GM18861 (cell line): ENCODE measurements at regions not wholly inside any gene's neighbourhood (a gene's known extent, or its start where the extent isn't known, plus 50 kb on each side); places are given as distances from the start of the nearest gene placed in this dataset.
"Not testable (repeated sequence)": the region's sequence is repeated elsewhere in the genome, so short reads cannot be mapped to it uniquely, and the experiment has no call there.

Experiments used
- ATAC-seq: cut with Tn5 transposase; IDR thresholded peaks from one replicate; pipeline ENCODE4 v1.9.1; 2021; ENCODE audit not compliant: unreplicated experiment

DNA sequence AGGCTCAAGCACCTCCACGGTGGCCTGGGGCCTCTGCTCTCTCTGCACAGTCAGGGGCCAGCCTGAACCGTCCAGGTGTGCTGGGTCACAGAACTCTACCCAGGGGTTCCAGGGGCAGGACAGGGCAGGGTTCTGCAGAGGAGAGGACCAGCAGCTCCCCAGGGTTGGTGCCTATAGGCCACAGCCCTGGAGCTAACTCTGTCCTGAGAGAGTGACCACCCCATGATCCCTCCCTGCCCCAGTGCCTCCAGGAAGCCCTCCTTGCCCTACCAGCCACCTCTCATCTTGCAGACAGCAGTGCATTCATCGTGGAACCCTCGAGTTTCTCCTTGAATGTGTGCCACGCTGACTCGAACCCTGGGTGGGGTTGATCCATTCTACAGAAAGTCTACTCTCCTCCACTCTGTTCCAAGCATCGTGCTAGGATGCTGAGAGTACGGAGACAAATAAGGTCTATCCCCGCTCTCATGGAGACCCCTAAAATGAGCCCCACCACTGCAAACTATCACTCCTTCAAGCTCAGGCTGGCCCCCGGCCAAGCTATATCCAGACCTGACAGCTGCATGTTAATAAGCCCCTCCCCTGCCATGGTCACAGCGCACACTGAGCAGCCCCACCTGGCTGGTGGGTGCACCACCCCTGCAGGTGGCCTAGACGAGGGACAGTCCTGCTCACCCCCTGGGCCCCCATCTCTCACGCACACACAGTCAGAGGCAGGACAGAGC, 138.1 kb upstream of the FOXD4L5 start:
- ATAC-seq: not testable (repeated sequence)

- not testable (repeated sequence) for ATAC-seq
Observed at GRCh38 chr9:65421486-65421885, 136.5 kb upstream of the FOXD4L5 start.

DNA sequence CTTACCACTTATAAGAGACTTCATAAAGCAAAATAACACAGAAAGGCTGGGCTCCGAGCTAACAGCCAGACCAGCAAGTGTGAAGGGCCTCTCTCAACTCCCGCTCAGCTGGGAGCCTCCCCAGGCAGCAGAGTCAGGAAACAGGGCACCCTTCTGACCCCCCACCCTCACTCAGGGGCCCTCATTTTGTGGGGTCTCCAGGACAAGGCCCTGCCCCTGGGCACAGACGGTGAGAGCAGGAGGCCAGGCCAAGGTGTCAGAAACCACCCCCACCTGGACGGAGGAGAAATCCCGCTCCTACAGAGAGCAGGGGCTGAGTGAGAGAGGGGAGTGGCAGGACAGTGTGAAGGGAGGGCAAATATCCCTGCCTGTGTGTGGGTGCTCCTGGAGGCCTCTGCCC, 135.8 kb upstream of the FOXD4L5 start:
- no peak for ATAC-seq

DNA sequence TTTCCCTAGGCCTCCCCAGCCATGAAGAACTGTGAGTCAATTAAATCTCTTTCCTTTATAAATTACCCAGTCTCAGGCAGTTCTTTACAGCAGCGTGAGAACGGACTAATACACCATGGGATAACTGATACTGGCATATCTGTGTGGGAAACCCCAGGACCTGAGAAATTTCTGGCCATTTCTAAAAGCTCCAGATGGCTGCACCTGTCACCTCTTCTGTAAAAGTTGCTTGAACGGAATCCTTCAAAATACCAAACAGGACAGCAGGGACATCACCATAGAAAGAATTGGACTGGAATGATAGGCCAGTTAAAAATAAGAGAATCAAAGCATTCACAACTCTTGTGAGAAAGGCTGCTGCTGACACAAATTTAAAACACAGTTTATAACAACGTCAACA, 134.0 kb upstream of the FOXD4L5 start:
- ATAC-seq: not testable (repeated sequence)

DNA sequence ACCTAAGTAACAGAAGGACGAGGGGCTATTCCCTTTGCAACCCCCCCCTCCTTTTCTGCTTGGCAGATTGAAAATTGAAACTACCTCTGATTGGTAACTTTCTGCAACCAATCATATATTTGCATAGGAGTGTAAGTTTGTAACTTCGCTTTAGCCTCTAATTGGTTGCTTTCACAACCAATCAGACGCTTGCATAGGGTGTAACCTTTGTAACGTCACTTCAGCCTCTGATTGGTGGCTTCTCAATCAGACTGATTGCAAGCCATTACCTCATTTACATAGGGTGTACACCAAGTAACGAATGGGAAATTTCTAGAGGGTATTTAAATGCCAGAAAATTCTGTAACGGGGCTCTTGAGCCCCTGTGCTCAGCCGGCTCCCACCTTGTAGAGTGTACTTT, 131.9 kb upstream of the FOXD4L5 start:
- ATAC-seq: not testable (repeated sequence)

GRCh38 chr9:65414249-65414648, 129.2 kb upstream of the FOXD4L5 start:
- not testable (repeated sequence) for ATAC-seq

- not testable (repeated sequence) for ATAC-seq
Observed at GRCh38 chr9:65413371-65413770, 128.4 kb upstream of the FOXD4L5 start.

DNA sequence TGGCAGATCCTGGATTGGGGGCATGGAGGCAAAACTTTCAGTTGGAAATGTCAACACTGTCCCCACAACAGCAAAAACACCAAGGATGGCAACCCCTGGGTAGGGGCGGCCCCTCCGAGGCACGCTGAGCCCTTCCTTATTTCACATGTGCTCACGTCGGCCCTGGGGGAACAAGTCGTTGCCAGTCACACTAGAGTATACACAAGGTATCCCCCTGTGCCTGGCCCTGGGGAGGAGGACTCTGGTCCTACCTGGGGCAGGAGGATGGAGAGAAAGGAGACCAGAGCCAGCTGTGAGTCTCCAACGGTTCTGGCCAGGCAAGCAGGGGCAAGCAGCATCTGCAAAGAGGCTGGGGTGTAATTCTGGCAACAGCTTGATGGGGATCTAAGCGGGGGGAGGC, 126.9 kb upstream of the FOXD4L5 start:
- ATAC-seq: no peak

GRCh38 chr9:65411336-65411735, 126.3 kb upstream of the FOXD4L5 start:
- ATAC-seq: no peak

GRCh38 chr9:65410926-65411325, 125.9 kb upstream of the FOXD4L5 start:
- ATAC-seq: no peak

DNA sequence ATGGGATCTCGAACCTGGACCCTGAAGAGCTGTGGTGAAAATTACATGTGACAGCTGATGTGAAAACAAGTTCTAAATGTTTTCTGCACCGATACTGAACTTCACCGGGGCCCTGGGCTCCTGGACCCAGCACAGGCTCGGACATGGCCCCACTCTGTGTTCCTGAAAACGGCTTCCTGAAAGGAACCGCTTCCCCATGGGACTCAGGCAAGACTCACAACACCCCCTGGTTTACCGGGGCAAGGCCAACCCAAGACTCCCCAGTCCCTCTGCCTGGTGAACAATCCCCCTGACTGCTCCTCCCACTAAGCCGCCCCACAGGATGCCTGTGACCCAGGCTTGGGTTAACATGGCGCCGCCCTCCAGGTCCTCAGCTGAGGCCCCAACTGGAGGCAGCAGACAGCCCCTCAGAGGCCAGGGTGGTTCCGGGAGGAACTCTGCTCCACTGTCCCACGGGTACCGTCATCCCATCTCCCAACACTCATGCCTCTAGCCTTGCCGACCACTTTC, 124.5 kb upstream of the FOXD4L5 start:
- no peak for ATAC-seq

DNA sequence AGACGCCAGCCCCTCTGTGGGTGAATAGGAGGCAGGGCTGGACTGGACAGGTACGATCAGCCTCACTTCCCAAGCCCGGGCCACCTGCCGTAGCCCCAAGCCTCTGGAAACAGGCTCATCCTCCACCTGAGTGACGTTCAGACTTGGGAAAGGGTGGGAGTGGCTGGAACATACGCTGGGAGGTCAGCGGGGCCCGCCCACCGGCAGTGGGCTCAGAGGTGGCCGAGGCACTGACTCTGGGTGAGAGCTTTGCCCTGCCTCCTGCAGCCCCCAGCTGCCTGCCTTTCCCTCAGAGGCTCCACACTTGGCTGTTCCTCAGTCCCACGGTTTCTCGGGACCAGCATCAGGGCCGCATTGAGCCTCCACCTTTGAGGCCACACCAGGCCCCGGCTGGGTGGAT, 123.8 kb upstream of the FOXD4L5 start:
- not testable (repeated sequence) for ATAC-seq

DNA sequence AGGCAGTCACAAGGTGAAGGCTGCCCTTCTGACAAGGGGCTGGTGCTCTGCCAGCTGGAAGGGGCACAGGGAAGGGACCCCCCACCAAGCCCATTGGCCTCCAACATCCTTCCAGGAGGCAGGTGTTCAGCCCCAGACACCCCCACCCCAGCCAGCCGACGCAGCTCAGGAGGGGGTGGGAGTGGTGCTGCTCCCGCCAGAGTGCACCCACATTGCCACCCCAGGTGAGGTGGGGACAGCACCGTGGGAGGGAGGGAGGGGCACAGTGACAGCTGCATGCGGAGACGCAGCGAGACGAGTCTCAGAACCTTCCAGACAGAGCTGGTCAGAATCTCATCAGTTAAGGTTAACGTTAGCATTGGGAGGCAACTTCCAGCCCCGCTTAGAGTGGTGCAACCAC, 121.6 kb upstream of the FOXD4L5 start:
- ATAC-seq: not testable (repeated sequence)

GRCh38 chr9:65405766-65406165, 120.8 kb upstream of the FOXD4L5 start:
- ATAC-seq: not testable (repeated sequence)

DNA sequence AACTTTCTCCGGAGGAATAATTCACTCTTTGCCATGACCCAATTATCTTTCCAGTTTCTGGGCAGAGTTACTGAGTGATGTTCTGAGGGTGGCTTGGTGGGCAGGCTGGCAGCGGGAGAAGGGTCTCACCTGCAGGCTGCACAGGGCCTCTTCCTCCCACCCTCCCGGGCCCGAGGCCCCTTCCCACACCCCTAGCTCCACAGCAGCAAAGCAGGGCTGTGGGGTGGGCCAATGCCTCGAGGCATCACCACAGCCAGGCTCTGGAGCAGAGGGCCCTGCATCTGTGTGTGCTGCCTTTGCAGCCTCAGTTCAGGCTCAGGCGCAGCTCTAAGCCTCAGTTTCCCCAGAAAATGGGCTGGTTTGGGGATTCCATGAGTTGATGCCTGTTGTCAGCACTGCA, 120.2 kb upstream of the FOXD4L5 start:
- no peak for ATAC-seq

DNA sequence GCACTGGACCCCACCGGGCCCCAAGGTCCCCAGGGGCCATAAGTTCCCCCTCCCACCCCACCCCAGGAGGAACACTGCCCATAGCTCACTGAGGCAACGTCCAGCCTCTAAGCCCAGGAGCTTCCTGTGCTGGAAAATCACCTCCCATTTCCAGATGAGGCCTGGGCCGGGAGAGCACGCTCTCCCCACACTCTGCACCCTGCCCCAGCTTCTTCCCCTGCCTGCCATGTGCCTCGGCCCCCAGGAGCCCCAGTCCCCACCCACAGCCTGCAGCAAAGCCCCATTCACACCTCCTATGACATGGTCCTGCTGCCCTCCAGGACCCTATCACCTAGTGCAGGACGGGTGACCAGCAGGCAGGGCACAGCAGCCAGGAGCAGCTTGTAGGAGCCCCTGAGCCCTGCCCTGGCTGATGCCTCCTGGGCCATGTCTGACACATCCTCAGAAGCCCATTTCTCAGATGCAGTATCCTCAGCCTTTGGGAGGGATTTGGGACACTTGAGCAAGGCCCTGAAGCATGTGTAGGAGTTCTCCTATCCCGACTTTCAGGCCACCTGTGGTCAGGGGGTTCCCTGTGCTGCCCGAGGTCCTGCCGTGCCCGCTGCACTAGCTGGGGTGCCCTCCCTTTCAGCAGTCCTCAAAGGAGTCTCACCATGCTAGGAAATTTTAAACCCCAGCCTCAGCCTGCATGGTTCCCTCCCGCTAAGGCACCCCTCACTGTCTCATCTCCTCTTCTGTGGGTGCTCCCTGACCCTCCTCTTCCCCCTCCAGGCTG, 119.4 kb upstream of the FOXD4L5 start:
- no peak for ATAC-seq

DNA sequence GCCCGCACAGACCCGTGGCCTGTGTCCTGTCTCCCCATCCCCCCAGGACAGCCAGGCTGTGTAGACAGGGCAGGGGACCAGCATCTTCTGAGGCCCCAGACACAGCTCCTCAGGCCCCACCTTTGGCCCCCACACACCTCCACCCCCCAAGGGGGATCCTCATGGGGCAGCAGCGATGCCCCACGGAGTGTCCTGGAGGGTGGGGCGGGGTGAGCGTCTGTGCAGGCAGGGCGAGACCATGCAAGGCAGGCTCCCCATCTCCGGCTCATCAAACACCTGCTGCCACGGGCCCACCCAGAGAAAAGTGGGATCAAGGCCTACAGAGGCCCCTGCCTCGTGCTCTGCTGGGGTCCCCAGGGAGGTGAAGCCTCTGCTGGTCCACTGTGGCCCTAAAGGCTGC, 118.7 kb upstream of the FOXD4L5 start:
- no peak for ATAC-seq

- ATAC-seq: not testable (repeated sequence)
Observed at GRCh38 chr9:65403072-65403471, 118.1 kb upstream of the FOXD4L5 start.

DNA sequence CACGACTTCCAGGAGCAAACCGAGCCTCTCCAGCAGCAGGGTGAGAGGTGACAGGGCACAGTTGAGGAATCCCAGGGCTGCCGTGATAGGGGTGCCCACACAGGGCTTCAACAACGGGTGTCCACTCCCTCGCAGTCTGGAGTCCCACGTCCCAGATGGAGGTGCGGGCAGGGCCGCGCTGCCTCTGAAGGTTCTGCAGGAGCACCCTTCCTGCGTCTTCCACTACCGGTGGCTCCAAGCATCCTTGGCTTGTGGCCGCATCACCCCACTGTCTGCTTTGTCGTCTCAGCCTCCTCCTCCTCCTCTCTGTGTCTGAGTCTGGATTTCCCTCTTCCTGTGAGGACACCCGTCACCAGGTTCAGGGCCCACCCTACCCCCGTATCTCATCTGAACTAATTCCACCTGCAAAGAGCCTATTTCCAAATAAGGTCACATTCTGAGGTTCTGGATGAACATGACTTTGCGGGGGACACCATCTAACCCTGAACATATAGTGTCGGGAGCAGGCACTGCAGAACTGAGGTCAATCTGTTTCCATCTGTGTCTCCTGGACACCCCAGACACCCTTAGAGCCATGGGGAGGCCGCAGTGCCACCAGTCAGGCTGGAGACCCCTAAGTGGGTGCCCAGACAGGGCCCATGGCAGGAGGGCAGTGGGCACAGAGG, 117.3 kb upstream of the FOXD4L5 start:
- not testable (repeated sequence) for ATAC-seq

DNA sequence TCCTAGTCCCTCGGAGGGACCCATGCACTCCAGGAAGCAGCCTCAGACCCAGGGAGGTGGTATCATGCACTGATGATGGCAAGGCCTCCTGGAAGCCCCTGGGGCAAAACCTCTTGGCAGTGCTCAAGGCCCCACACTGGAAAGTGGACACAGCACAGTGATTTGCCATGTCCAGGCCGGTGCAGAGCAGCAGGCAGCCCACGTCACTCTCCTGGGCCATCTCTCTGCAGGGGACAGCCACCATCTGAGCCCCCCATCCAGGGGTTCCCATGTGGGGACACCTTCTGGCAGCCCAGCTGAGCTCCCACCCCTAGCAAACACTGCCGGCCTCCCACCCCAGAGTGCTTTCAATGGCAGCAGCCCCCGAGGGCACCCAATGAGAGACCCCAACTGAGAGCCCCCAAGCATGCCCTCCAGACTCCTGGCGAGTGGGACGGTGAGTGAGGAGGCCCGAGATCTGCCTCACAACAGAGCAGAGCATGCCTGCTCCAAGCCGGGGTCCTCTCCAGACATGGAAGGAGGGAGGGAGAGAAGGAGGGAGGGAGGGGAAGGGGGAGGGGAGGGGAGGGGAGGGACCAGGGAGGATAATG, 116.5 kb upstream of the FOXD4L5 start:
- ATAC-seq: not testable (repeated sequence)

DNA sequence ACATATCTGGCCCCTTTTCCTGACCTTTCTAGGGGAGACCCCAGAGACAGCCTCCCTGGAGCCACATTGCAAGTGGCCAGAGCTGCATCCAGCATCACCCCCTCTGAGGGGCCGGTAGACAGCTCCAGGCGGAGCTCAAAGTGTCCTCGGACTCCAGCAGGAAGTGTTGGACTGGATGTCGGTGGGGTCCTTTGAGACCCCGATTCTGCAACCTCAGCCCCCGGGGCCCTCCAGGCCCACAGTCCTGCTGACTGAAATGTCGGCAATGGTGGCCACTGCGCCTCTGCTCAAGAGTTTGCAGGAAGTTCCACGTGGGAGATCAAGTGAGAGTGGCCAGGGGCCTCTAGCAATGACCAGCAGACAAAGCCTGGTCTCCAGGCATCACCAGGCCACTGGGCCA, 115.9 kb upstream of the FOXD4L5 start:
- no peak for ATAC-seq
